Parathyroid adenoma (tissue), 2 donors: ENCODE measurements at regions not wholly inside any gene's neighbourhood (a gene's known extent, or its start where the extent isn't known, plus 50 kb on each side); places are given as distances from the start of the nearest gene placed in this dataset.
"Not testable (repeated sequence)": the region's sequence is repeated elsewhere in the genome, so short reads cannot be mapped to it uniquely, and the experiment has no call there.

Experiments
- H2AFZ ChIP-seq: fragments of 300-600 bp; sonication (generic); one replicate; pipeline ENCODE4 v1.7.0; 2017; ENCODE audit warnings: antibody characterized with exemption, mild to moderate bottlenecking
- H3K27ac ChIP-seq: fragments of 300-600 bp; sonication (generic); one replicate; pipeline ENCODE4 v1.7.0; 2017
- H3K27me3 ChIP-seq: fragments of 300-600 bp; sonication (generic); one replicate; pipeline ENCODE4 v1.7.0; 2017; ENCODE audit warnings: low read length; ENCODE audit not compliant: control insufficient read depth, insufficient read depth
- H3K36me3 ChIP-seq: fragments of 300-600 bp; sonication (generic); one replicate; pipeline ENCODE4 v1.7.0; 2017; ENCODE audit warnings: low read length; ENCODE audit not compliant: control insufficient read depth, insufficient read depth
- H3K4me1 ChIP-seq: fragments of 300-600 bp; sonication (generic); one replicate; pipeline ENCODE4 v1.7.0; 2017; ENCODE audit warnings: control low read depth
- H3K4me2 ChIP-seq: fragments of 300-600 bp; sonication (generic); one replicate; pipeline ENCODE4 v1.7.0; 2017; ENCODE audit warnings: low read length
- H3K4me3 ChIP-seq: fragments of 300-600 bp; sonication (generic); one replicate; pipeline ENCODE4 v1.7.0; 2017; ENCODE audit warnings: low read depth, low read length
- H3K79me2 ChIP-seq: fragments of 300-600 bp; sonication (generic); one replicate; pipeline ENCODE4 v1.7.0; 2017; ENCODE audit warnings: control low read depth
- H3K9ac ChIP-seq: fragments of 300-600 bp; sonication (generic); one replicate; pipeline ENCODE4 v1.7.0; 2017; ENCODE audit warnings: mild to moderate bottlenecking
- H3K9me3 ChIP-seq: fragments of 300-600 bp; sonication (generic); one replicate; pipeline ENCODE4 v1.7.0; 2017; ENCODE audit warnings: low read length; ENCODE audit not compliant: control insufficient read depth
- CTCF ChIP-seq: fragments of 300-600 bp; sonication (generic); IDR thresholded peaks from one replicate; pipeline ENCODE4 v1.7.0; 2017; ENCODE audit warnings: antibody characterized with exemption, mild to moderate bottlenecking
- donor health status: primary hyperparathyroidism.

- Histone ChIP-seq H3K4me3 (no peak overlapping the region), H3K36me3 (no peaks in the 10 kb centered on the region), H3K9ac (no peak overlapping the region), H3K9me3 (no peaks in the 10 kb centered on the region), H3K4me2 (no peak overlapping the region), H3K27ac (no peak overlapping the region), H3K79me2 (no peaks in the 10 kb centered on the region), H3K4me1 (no peaks in the 10 kb centered on the region), H2AFZ (no peak overlapping the region), H3K27me3 (no peaks in the 10 kb centered on the region)
- TF ChIP-seq CTCF = no peak
These were observed 1068.3 kb upstream of the EDIL3 start for GRCh38 chr5:85453026-85453349.

- Histone ChIP-seq H2AFZ (no peak overlapping the region), H3K9ac (no peak overlapping the region), H3K27me3 (no peaks in the 10 kb centered on the region), H3K4me3 (no peak overlapping the region), H3K27ac (no peak overlapping the region), H3K79me2 (no peaks in the 10 kb centered on the region), H3K9me3 (no peaks in the 10 kb centered on the region), H3K36me3 (no peaks in the 10 kb centered on the region), H3K4me2 (no peak overlapping the region), H3K4me1 (no peaks in the 10 kb centered on the region)
- no peak for TF ChIP-seq CTCF
These were observed 1073.6 kb upstream of the EDIL3 start for GRCh38 chr5:85458319-85458718.

- Histone ChIP-seq H3K79me2 (no peaks in the 10 kb centered on the region), H3K4me1 (no peaks in the 10 kb centered on the region), H3K9ac (no peak overlapping the region), H3K4me3 (no peak overlapping the region), H3K4me2 (no peak overlapping the region), H2AFZ (no peak overlapping the region), H3K9me3 (no peaks in the 10 kb centered on the region), H3K27me3 (no peaks in the 10 kb centered on the region), H3K36me3 (no peaks in the 10 kb centered on the region), H3K27ac (no peak overlapping the region)
- no peak for TF ChIP-seq CTCF
These were observed 1078.3 kb upstream of the EDIL3 start for GRCh38 chr5:85462957-85463356.

- no peak overlapping the region for H3K9ac ChIP-seq
- no peak for TF ChIP-seq CTCF
- H3K4me1 ChIP-seq = no peaks in the 10 kb centered on the region
- H2AFZ ChIP-seq = no peak overlapping the region
- no peaks in the 10 kb centered on the region for H3K27me3 ChIP-seq
- H3K79me2 ChIP-seq = no peaks in the 10 kb centered on the region
- H3K9me3 ChIP-seq = no peaks in the 10 kb centered on the region
- H3K36me3 ChIP-seq = no peaks in the 10 kb centered on the region
- H3K4me2 ChIP-seq = no peak overlapping the region
- H3K4me3 ChIP-seq = no peak overlapping the region
- H3K27ac ChIP-seq = no peak overlapping the region
These were observed 1081.7 kb upstream of the EDIL3 start for GRCh38 chr5:85466423-85466822.

GRCh38 chr5:85472749-85473148, 1088.1 kb upstream of the EDIL3 start:
- no peak overlapping the region for H3K4me2 ChIP-seq
- no peak overlapping the region for H3K9ac ChIP-seq
- no peak overlapping the region for H3K27ac ChIP-seq
- no peaks in the 10 kb centered on the region for H3K36me3 ChIP-seq
- H3K4me3 ChIP-seq = no peak overlapping the region
- no peaks in the 10 kb centered on the region for H3K4me1 ChIP-seq
- H3K79me2 ChIP-seq = no peaks in the 10 kb centered on the region
- no peaks in the 10 kb centered on the region for H3K27me3 ChIP-seq
- no peak overlapping the region for H2AFZ ChIP-seq
- TF ChIP-seq CTCF = no peak
- no peaks in the 10 kb centered on the region for H3K9me3 ChIP-seq

GRCh38 chr5:85475151-85475550, 1090.5 kb upstream of the EDIL3 start:
- H3K4me2 ChIP-seq, H2AFZ ChIP-seq, H3K36me3 ChIP-seq, H3K9ac ChIP-seq, H3K9me3 ChIP-seq, H3K4me1 ChIP-seq, H3K27me3 ChIP-seq, H3K79me2 ChIP-seq, H3K4me3 ChIP-seq, H3K27ac ChIP-seq: not testable (repeated sequence)
